Urinary bladder (tissue), 3 donors: ENCODE measurements at regions not wholly inside any gene's neighbourhood (a gene's known extent, or its start where the extent isn't known, plus 50 kb on each side); places are given as distances from the start of the nearest gene placed in this dataset.

ENCODE experiments used
- DNase-seq: peaks from one replicate; pipeline ENCODE4 v3.0.0-alpha.2; 2015; ENCODE audit errors: extremely low spot score
- H3K27ac ChIP-seq: one replicate; pipeline ENCODE4 v1.5.1; 2013; ENCODE audit warnings: low read depth, mild to moderate bottlenecking, moderate library complexity
- H3K36me3 ChIP-seq: one replicate; pipeline ENCODE4 v1.6.1; 2013; ENCODE audit warnings: mild to moderate bottlenecking, moderate library complexity; ENCODE audit not compliant: insufficient read depth
- H3K4me1 ChIP-seq: one replicate; pipeline ENCODE4 v1.6.1; 2013; ENCODE audit warnings: mild to moderate bottlenecking, moderate library complexity; ENCODE audit not compliant: insufficient read depth
- H3K4me3 ChIP-seq: one replicate; pipeline ENCODE4 v1.5.1; 2013; ENCODE audit warnings: low read depth, low read length
- WGBS: extraction: QIAGEN DNeasy Blood & Tissue Kit; methylation state at CpG from one replicate; pipeline ENCODE4 v1.1.7; 2013; 5-methylcytosine and 5-hydroxymethylcytosine counted together
- donor health status: healthy with polysubstance abuse.
- donor health status: healthy.

DNA sequence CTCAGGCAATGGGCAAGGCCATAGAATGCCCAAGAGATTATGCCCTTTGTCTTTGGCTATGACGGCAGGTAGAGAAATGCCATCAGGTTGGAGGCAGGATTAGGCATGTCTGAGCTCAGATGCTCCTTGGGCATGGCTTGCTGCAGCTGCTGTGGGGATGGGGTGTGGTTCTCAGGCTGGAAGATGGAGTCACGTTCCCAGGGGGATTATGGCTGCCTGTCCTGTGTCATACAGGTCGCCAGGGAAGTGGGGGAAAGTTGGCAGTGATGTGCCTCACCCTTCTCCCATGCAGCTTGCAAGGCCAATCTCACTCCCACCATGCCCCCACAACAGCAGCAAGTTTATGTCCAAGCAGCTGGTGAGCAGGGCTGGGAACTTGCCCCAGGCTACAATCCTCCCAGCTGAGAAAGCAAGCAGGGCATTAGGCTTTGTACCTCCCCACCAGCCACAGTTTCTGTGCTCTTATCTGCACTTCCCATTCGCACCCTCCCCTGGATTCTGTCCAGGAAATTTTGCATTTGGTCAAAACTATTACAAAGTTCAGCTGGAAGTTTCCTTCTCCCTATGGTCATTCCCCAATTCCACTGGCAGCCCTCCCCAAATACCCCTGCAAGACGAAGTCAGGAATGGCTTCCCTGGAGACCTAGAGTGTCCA lies 1788.0 kb upstream of the NUDT12 start:
- no peak overlapping the region for H3K27ac ChIP-seq
- no peak overlapping the region for H3K4me3 ChIP-seq
- 78% methylated on average over 5 of the region's 5 CpGs for WGBS
- no peak for DNase-seq
- no peaks in the 10 kb centered on the region for H3K4me1 ChIP-seq
- H3K36me3 ChIP-seq = no peaks in the 10 kb centered on the region

DNA sequence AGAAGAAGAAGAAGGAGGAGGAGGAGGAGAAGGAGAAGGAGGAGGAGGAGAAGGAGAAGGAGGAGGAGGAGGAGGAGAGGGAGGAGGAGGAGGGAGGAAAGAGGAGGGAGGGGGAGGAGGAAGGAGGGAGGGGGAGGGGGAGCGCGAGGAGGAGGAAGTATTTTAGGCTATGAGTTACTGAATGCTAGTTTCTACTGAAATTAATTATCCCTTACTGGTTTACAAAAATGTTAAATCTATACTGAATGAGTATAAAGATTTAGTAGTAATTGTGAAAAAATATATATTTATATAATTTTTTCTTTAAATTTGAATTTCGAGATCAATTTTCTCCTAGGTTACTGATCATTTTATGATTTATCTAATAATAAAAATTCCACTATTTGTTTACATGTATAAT lies 1769.0 kb upstream of the NUDT12 start:
- WGBS = 85% methylated on average over 3 of the region's 3 CpGs
- no peaks in the 10 kb centered on the region for H3K4me1 ChIP-seq
- H3K27ac ChIP-seq = no peak overlapping the region
- H3K36me3 ChIP-seq = no peaks in the 10 kb centered on the region
- H3K4me3 ChIP-seq = no peak overlapping the region
- no peak for DNase-seq

DNA sequence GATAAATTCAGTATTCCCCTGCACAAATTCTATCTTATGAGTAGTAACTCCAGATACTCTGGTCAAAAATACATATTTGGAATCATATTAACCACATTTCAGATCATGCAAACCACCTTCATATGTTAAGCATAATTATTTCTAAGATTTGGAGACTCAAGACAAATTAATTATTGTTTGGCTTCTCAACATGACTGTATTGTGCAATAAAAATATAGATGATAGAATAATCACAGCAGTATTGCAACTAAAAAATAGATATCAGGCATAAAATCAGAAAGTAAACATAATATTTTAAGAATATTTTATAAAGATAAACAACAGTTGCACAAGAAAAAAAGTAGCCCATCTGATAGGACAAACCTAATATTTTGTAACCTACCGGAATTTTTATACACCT lies 1767.6 kb upstream of the NUDT12 start:
- DNase-seq = no peak
- Histone ChIP-seq H3K36me3 (no peaks in the 10 kb centered on the region), H3K27ac (no peak overlapping the region), H3K4me3 (no peak overlapping the region), H3K4me1 (no peaks in the 10 kb centered on the region)
- WGBS = 85% methylated on average over 1 of the region's 1 CpG

DNA sequence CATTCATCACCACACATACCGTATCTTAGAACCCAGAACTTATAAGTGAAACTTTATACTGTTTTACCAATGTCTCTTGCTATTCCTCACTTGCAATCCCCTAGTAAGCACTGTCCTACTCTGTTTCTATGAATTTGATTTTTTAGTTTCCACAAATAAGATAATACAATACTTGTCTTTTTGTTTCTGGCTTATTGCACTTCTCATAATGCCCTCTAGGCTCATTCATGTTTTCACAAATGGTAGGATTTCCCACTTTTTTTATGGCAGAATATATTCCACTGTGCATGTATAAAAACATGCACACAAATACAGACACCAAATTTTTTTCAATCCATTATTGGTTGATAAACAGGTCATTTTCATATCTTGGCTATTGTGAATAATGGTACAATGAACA lies 1742.3 kb upstream of the NUDT12 start:
- Histone ChIP-seq H3K36me3 (no peaks in the 10 kb centered on the region), H3K4me1 (no peaks in the 10 kb centered on the region), H3K4me3 (no peak overlapping the region), H3K27ac (no peak overlapping the region)
- DNase-seq = no peak
- 99% methylated on average over 1 of the region's 1 CpG for WGBS

DNA sequence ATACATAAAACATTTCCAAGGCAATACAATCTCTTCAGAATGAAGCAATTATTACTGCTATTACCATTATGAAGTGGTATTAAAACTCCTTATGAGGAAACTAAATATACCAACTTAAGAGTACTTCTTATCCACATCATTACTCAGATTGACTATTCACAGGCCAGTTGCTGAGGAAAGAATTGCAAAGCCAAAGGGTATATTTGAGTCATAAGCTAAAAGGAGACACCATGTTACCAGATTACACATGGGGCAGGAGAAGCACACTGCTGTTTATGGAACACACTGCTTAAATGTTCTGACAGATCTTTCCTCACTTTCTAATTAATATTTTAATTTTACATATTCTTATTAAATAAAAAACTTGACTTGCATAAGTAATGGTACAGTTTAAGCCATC lies 1726.4 kb upstream of the NUDT12 start:
- H3K4me3 ChIP-seq = no peak overlapping the region
- H3K4me1 ChIP-seq = no peaks in the 10 kb centered on the region
- DNase-seq = no peak
- no peaks in the 10 kb centered on the region for H3K36me3 ChIP-seq
- H3K27ac ChIP-seq = no peak overlapping the region

DNA sequence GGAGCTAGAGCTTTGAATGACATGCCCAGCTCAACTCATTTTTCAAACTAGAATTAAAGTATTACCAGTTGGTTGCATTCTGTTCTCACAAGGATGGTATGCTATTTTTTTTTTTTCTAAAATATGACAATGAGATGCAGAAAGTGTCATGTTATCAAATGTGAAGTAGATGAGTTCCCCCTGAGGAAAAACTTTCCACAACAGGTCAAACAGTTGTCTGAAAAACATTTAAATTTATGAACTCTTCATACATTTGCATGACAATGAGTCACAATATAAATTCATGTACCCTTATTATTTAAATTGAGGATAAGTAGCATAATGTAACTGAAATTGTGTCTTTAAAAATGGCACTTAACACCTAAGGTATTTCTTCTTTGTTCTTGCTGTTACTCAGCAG lies 1720.5 kb upstream of the NUDT12 start:
- Histone ChIP-seq H3K36me3 (no peaks in the 10 kb centered on the region), H3K4me1 (no peaks in the 10 kb centered on the region), H3K27ac (no peak overlapping the region), H3K4me3 (no peak overlapping the region)
- DNase-seq = no peak

DNA sequence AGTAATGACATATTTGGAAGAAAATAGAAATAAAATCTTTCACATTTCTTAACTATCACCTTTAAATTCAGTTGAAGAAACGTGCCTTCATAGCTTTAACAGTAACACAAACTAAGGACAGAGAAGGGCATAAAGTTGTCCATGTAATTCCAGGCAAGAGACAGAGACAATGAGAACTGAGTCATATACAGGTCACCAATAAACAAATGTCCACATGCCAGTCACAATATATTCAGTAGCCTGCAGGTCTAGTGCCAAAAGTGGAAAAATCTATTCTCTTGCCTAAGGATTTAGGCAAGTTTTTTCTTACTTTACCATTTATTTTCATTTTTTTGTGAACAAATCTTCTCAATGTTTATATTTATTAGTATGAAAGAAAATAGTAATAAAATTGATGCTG lies 1711.5 kb upstream of the NUDT12 start:
- Histone ChIP-seq H3K4me3 (no peak overlapping the region), H3K27ac (no peak overlapping the region), H3K4me1 (no peaks in the 10 kb centered on the region), H3K36me3 (no peaks in the 10 kb centered on the region)
- DNase-seq = no peak
- WGBS = 73% methylated on average over 1 of the region's 1 CpG

DNA sequence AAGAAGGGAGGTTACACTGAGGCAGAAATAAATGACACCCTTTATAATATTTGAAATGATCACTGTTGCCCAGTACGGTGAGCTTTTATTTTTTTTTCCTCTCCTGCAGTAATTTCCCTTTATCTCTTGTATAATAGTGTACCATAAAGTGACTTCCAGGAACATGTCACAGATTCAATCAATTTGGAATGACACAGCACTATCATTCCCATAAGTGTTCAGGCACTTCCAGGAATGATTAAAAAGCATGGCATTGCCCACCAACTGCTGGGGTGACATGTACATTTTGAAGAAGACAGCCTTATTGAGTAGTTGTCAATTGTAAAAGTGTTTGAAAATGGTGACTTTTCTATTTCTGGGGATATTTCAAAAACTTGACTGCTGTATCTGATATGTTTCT lies 1700.9 kb upstream of the NUDT12 start:
- H3K4me3 ChIP-seq = no peak overlapping the region
- WGBS = 83% methylated on average over 1 of the region's 1 CpG

DNA sequence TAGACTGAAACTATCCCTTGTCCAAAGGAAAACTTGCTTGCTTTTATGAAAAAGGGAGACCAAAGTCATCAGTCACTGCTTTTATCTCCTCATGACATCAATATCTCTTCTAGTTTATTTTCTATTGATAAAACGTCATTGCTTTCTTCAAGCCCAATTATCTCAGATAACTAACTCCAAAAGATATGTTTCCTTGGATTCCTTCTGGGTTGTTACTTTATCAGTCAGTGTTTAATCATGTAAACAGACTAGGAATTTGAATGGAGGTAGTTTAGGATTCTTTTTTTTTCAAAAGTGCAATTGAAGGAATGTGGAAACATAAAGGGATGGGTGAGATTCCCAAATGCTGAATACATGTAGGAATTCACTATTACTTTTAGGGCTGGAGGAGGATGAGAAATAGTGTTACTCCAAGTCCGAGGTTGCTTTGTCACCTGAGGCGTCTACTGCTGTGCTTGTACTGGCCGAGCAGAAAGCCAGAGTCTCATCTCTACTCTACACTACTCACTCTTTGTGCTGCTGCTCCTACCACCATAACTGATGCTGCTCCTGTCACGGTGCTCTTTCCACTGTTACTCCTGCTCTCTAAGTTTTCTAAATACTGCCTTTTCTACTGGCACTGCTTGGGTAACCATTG lies 1697.1 kb upstream of the NUDT12 start:
- Histone ChIP-seq H3K36me3 (no peaks in the 10 kb centered on the region), H3K4me3 (no peak overlapping the region), H3K27ac (no peak overlapping the region), H3K4me1 (no peaks in the 10 kb centered on the region)
- no peak for DNase-seq
- 79% methylated on average over 5 of the region's 5 CpGs for WGBS

More for the DNA sequence above, 1700.9 kb upstream of the NUDT12 start:
- DNase-seq = no peak
- H3K27ac ChIP-seq = no peak overlapping the region
- no peaks in the 10 kb centered on the region for H3K36me3 ChIP-seq
- H3K4me1 ChIP-seq = no peaks in the 10 kb centered on the region

DNA sequence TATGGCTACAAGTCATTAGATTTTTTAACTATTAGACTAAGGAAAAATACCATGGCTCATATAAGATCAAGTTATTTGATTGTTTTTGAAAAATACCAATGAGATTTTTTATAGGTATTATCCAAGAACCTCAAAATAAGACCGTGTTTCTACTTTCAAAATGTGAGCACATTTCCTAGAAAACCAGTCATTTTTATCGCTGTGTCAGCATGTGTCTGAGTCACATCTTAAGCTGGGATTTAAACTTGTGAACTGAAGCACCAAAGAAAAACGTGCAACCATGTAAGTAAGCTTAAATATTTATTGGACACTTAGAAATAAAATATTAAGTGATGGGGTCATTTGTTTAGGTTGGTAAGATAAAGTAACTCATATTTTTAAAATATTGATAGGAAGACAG lies 1676.0 kb upstream of the NUDT12 start:
- 27% methylated on average over 3 of the region's 3 CpGs for WGBS
- Histone ChIP-seq H3K4me1 (no peaks in the 10 kb centered on the region), H3K27ac (no peak overlapping the region), H3K36me3 (no peaks in the 10 kb centered on the region), H3K4me3 (no peak overlapping the region)
- no peak for DNase-seq

DNA sequence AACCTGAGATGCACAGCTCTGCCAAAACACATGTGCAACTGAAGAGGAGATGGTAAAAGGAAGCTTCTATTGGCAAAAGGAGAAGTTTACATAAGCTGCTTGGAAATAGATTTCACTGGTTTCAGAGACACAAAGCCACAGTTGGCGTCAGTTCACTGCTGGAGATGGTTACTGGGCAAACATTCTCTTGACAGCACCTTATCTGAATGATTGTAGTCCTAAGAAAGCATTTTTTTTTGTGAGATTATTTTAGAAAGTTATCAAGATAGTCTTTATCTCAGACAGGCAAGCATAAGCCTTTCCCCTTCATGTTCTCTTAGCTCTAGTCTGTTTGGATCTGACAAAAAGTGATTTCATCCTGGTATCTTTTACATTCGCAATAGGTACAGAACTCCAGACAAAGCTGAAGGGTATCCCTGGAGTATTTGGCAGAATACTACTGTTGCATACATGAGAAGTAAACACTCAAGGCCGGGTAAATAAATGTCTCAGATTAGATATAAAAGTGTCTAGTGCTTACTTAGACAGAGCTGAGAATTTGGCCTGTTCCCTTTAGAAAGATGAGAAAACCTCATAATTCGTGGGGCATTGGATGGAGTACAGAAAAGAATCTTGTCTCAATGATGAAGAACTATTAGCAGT lies 1668.0 kb upstream of the NUDT12 start:
- DNase-seq = no peak
- Histone ChIP-seq H3K4me3 (no peak overlapping the region), H3K36me3 (no peaks in the 10 kb centered on the region), H3K27ac (no peak overlapping the region), H3K4me1 (no peaks in the 10 kb centered on the region)
- 21% methylated on average over 4 of the region's 4 CpGs for WGBS

DNA sequence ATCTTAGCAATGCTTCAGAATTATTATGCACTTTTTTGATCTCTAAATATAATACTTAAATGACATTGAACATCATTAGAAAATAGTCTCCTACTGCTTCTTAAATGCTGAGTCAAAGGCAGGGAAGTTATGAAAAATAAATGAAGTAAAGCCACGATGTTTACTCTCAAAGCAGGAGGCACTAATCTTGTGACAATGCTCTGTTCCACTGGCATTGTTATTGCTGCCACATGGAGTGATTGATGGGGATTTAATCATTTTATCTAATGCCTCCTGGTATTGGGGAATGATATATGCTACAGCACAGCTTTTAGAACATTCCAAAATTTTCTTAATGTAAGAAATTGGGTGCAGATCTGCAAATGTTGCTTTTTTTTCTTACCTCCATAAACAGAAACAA lies 1655.4 kb upstream of the NUDT12 start:
- DNase-seq = no peak
- no peak overlapping the region for H3K4me3 ChIP-seq
- no peaks in the 10 kb centered on the region for H3K36me3 ChIP-seq
- no peak overlapping the region for H3K27ac ChIP-seq
- 33% methylated on average over 1 of the region's 1 CpG for WGBS
- H3K4me1 ChIP-seq = no peaks in the 10 kb centered on the region

DNA sequence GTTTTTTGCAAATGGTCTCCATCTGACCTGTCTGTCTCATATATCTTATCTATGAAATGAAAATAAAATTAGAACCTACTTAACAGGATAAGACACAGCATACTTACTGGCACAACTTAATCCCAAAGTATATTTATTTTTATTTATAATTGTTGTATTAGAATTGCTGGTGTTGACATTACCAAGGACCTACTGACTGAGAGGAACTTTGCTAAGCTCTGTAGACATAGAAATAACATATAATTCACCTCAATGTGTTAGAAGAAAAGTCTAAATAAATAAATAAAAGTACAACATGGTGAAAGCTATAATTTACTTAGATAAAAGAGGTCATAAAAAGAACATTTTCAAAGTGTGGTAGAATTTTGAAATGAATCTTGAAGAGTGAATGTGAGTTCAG lies 1650.5 kb upstream of the NUDT12 start:
- no peak overlapping the region for H3K4me3 ChIP-seq
- DNase-seq = no peak
- H3K36me3 ChIP-seq = no peaks in the 10 kb centered on the region
- H3K4me1 ChIP-seq = no peaks in the 10 kb centered on the region
- H3K27ac ChIP-seq = no peak overlapping the region

DNA sequence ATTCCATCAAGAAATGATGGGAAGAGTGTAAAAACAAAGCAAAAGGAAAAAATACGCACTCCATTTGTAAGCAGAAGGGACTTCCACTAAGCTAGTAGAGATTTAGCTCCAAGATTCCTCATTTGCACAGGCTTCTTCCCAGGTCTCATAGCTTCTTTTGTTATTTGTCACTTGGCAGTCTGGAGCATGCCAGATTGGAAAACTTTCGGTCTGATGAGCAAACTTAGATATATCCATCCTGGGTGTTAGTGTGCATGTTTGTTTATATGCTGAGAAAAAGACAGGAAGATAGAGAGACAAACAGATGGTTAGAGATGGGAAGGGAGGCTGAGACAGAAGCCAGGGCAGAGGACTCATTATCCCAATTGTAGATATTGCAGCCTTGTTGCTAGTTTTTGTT lies 1644.5 kb upstream of the NUDT12 start:
- Histone ChIP-seq H3K36me3 (no peaks in the 10 kb centered on the region), H3K4me1 (no peaks in the 10 kb centered on the region)
- 59% methylated on average over 2 of the region's 2 CpGs for WGBS

More for the DNA sequence above, 1644.5 kb upstream of the NUDT12 start:
- no peak overlapping the region for H3K4me3 ChIP-seq
- H3K27ac ChIP-seq = no peak overlapping the region
- no peak for DNase-seq
